GM18858 (cell line): ENCODE measurements at regions not wholly inside any gene's neighbourhood (a gene's known extent, or its start where the extent isn't known, plus 50 kb on each side); places are given as distances from the start of the nearest gene placed in this dataset.

Experiments used
- ATAC-seq: cut with Tn5 transposase; IDR thresholded peaks from one replicate; pipeline ENCODE4 v1.9.1; 2021; ENCODE audit not compliant: unreplicated experiment

- ATAC-seq = no peak
Measured at GRCh38 chr6:117076076-117076475, 189.3 kb upstream of the VGLL2 start.

GRCh38 chr6:117077300-117077699 is 188.1 kb upstream of the VGLL2 start:
- ATAC-seq = no peak

GRCh38 chr6:117078624-117079023 is 186.7 kb upstream of the VGLL2 start:
- ATAC-seq = no peak

- ATAC-seq = no peak
Measured at GRCh38 chr6:117079951-117080350, 185.4 kb upstream of the VGLL2 start.

GRCh38 chr6:117089604-117090003 is 175.8 kb upstream of the VGLL2 start:
- ATAC-seq = no peak

GRCh38 chr6:117110146-117110545 is 155.2 kb upstream of the VGLL2 start:
- ATAC-seq = no peak

- no peak for ATAC-seq
Measured at GRCh38 chr6:117110737-117111136, 154.6 kb upstream of the VGLL2 start.

- no peak for ATAC-seq
Measured at GRCh38 chr6:117117652-117118051, 147.7 kb upstream of the VGLL2 start.

GRCh38 chr6:117118490-117118889 is 146.9 kb upstream of the VGLL2 start:
- no peak for ATAC-seq

- no peak for ATAC-seq
Measured at GRCh38 chr6:117126213-117126612, 139.1 kb upstream of the VGLL2 start.

- ATAC-seq = no peak
Measured at GRCh38 chr6:117128052-117128451, 137.3 kb upstream of the VGLL2 start.

- ATAC-seq = no peak
Measured at GRCh38 chr6:117130125-117130524, 135.2 kb upstream of the VGLL2 start.

GRCh38 chr6:117136702-117137101 is 128.7 kb upstream of the VGLL2 start:
- ATAC-seq = no peak

- no peak for ATAC-seq
Measured at GRCh38 chr6:117137711-117138110, 127.6 kb upstream of the VGLL2 start.

- no peak for ATAC-seq
Measured at GRCh38 chr6:117138425-117138824, 126.9 kb upstream of the VGLL2 start.

GRCh38 chr6:117138920-117139319 is 126.4 kb upstream of the VGLL2 start:
- ATAC-seq = no peak

GRCh38 chr6:117142142-117142541 is 123.2 kb upstream of the VGLL2 start:
- no peak for ATAC-seq

- ATAC-seq = no peak
Measured at GRCh38 chr6:117142995-117143394, 122.4 kb upstream of the VGLL2 start.

- no peak for ATAC-seq
Measured at GRCh38 chr6:117143647-117144046, 121.7 kb upstream of the VGLL2 start.

GRCh38 chr6:117145940-117146339 is 119.4 kb upstream of the VGLL2 start:
- ATAC-seq = no peak

GRCh38 chr6:117149324-117149723 is 116.0 kb upstream of the VGLL2 start:
- no peak for ATAC-seq

GRCh38 chr6:117156741-117157140 is 108.6 kb upstream of the VGLL2 start:
- no peak for ATAC-seq

GRCh38 chr6:117157448-117157847 is 107.9 kb upstream of the VGLL2 start:
- no peak for ATAC-seq
